DMS 273 treated with DMSO at 0.1 percent for 48 hours (cell line): ENCODE measurements at regions not wholly inside any gene's neighbourhood (a gene's known extent, or its start where the extent isn't known, plus 50 kb on each side); places are given as distances from the start of the nearest gene placed in this dataset.
"Not testable (repeated sequence)": the region's sequence is repeated elsewhere in the genome, so short reads cannot be mapped to it uniquely, and the experiment has no call there.

ENCODE experiments used
- DNase-seq: peaks from one replicate; lab custom pipeline; 2025; lab: John Stamatoyannopoulos, UW

DNA sequence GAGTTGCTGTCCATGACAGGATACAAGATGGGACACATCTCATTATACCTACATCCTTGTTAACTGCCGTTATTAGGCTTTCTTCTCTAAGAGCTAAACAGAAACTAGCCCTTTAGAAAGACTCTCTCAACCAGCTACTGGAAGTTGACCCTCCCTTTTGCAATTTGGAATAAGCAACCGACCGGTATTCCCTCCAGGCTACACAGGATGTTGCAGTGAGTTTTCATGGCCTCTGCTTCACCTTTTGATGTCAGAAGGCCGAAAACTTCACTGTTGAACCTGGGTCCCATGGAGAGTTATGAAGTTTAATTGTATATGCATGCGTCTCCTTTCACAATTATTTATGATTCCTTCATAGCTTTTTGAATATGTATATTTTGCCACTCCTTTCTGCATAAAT lies 1042.5 kb upstream of the SPRY2 start:
- no peak for DNase-seq

DNA sequence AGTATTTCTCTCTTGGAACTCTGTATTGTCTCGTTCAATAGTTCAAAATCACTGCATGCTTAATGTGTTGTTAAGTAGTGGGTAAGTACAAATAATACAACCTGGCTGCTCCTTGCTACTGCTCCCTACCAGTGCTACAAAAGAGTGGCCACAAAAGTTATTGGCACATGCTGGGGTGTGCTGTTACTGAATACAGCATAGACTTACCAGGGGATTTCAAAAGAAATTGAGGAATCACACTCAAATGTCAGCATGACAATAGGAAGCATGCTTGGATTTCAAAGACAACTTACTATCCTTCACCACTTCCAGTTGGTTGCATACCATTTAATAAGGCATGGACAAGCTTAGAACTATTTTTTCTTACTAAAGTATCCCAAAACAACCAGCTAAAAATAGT lies 1041.3 kb upstream of the SPRY2 start:
- no peak for DNase-seq

DNA sequence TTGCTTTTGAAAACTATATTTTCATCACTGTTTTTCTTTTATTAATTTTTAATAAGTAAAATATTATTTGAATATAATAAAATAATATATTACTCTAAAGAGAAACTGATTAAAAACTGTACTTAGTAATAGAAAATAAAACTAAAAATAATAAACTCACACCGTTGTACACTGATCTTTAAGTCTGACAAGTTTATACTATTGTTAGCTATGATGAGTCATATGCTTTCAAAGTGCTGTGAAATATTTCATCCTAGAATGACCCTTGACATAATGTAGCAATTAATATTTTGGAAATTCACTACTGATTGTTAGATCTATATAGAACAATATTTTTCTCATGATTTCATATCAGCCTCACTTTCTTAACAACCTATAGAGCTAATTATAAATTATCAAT lies 1040.6 kb upstream of the SPRY2 start:
- DNase-seq = no peak

DNA sequence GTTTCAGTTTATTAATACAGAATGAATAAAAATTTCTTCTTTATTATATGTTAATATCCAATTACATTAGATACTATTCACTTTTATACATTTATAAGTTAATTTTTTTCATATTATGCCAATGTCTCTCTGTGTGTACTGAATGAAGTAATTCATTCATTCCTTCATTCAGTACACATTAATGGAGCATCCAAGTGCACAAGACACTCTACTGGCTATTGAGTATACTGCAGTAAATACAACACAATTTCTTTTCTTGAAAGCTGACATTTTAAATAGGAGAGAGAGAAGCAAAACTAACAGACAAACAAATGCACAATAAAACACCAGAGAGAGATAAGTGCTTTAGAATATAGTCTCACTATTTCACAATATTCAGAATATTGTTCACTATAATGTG lies 1038.3 kb upstream of the SPRY2 start:
- no peak for DNase-seq

DNA sequence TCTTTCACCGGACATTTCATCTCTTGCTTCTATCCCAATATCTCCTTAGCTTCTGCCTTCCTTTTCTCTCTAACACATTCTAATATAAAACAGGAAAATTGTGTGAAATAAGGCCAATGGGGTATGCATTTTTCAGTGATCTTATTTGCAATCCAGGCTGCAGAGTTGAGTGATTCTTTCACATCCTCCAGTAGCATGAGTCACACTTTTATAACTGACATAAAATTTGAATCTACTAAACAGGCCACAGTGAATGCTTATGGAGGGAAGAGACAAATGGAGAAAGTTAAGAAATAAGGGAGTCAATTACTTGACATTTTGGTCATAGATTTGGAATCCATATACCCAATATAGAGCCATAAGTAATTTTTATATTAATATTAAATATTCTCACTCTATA lies 1037.0 kb upstream of the SPRY2 start:
- DNase-seq = no peak

DNA sequence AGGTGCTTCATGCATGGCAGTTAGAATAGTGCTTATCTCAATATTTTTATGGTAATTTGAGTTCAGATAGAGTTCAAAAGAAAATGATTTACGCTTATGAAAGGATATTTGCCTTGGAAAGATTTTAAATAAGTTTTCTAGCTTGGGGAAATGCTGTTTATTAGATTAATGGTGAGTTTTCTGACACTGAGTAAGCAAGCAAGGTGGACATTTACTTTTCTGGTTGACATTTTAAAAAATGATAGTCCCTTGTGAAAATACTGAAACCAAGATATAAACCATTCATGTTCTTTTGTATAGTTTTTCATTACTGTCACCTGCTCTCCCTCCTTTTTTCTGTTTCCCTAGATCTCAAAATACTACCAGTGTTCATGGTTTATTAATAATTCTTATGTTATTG lies 1034.8 kb upstream of the SPRY2 start:
- no peak for DNase-seq

DNA sequence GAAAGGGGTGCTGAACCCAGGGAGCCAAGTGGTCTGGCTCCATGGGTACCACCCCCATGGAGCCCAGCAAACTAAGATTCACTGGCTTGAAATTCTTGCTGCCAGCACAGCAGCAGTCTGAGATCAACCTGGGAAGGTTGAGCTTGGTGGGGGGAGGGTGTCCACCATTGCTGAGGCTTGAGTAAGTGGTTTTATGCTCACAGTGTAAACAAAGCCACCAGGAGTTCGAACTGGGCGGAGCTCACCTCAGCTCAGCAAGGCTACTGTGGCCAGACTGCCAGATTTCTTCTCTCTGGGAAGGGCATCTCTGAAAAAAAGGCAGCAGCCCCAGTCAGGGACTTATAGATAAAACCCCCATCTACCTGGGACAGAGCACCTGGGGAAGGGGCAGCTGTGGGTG lies 1021.8 kb upstream of the SPRY2 start:
- DNase-seq = not testable (repeated sequence)

DNA sequence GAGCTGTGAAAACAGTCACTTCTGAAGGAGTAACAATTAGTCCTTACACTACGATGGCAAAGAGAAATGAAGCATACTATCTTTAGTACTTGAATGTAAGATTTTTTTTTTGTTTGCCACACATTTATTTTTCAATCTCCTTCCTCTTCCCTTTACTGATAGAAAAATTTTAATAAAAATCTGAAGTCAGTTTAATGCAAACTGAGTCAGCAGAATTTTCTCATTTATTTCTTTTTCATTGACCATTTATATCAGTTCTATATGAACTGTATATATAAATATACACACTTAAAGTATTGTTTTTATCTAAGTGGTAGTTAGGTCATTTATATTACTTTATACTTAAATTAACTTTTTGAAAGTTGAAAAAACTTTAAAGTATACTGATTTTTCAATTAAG lies 1009.1 kb upstream of the SPRY2 start:
- DNase-seq = no peak

DNA sequence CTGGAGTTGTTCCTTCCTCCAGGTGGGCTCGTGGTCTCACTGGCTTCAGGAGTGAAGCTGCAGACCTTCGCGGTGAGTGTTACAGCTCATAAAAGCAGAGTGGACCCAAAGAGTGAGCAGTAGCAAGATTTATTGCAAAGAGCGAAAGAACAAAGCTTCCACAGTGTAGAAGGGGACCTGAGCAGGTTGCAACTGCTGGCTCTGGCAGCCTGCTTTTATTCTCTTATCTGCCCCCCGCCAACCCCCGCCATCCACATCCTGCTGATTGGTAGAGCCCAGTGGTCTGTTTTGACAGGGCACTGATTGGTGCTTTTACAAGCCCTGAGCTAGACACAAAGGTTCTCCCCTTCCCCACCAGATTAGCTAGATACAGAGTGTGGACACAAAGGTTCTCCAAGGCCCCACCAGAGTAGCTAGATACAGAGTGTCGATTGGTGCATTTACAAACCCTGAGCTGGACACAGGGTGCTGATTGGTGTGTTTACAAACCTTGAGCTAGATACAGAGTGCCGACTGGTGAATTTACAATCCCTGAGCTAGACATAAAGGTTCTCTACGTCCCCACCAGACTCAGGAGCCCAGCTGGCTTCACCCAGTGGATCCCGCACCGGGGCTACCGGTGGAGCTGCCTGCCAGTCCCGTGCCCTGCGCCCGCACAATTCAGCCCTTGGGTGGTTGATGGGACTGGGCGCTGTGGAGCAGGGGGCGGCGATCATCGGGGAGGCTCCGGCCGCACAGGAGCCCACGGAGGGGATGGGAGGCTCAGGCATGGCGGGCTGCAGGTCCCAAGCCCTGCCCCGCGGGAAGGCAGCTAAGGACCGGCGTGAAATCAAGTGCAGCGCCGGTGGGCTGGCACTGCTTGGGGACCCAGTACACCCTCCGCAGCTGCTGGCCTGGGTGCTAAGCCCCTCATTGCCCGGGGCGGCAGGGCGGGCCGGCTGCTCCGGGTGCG lies 999.5 kb upstream of the SPRY2 start:
- DNase-seq = not testable (repeated sequence)

DNA sequence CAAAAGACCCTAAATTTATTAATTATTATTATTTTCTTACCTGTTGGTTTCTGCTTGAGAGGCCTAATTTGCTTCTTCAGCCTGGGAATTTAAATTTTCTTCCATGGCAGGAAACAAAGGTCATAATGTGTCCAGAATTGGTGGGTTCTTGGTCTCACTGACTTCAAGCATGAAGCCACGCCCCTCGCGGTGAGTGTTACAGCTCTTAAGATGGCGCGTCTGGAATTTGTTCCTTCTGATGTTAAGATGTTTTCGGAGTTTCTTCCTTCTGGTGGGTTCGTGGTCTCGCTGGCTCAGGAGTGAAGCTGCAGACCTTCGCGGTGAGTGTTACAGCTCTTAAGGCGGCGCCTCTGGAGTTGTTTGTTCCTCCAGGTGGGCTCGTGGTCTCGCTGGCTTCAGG lies 998.7 kb upstream of the SPRY2 start:
- DNase-seq = not testable (repeated sequence)

DNA sequence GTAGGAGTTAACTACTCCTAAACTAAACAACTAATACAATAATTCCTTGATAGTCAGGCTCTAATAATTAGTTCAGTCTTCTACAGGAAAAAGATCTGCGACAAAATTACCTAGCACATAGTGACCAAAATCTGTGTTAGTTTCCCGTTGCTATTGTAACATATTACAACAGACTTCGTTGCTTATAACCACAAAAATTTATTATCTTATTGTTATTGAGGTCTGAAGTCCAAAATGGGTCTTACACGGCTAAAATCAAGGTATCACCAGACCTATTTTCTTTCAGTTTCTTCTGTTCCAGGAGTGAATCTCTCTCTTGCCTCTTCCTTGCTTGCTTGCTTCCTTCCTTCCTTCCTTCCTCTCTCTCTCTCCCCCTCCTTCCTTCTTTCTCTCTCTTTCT lies 993.6 kb upstream of the SPRY2 start:
- DNase-seq = no peak

DNA sequence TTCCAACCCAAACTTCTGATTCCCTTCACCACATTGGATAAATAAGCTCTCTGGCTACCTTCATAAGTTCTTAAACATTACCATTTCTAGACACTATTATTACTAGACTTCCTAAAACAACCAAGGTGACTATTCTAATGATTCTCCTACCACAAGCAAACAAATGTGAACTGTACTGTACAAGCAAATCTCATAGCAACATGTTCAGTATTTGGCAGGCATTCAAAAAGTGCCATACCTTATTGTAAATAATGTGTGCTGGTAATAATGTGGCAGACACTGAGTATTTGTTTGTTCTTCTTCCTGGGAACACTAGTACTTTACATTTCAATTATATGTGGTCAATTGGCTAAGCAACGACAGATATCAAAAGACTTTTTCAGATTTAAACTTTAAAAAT lies 986.0 kb upstream of the SPRY2 start:
- DNase-seq = no peak

DNA sequence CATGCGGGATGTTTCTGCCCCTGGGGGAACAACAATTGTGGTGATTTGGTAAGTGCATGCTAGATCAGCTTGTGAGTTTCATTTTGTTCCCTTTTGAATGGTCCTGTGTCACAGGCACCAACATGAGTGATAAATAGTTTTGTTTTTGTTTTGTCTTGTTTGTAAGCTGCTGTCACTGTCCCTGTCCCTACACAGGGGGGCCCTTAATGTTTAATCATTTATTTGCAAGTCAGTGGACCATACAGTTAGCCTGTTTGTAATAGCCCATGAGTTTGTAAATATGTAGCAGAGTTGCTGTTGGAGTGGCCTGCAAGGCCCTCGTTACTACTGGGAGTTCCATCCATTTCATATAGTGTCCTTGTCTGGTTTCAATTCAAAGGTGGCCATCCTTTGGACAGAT lies 979.6 kb upstream of the SPRY2 start:
- DNase-seq = no peak

DNA sequence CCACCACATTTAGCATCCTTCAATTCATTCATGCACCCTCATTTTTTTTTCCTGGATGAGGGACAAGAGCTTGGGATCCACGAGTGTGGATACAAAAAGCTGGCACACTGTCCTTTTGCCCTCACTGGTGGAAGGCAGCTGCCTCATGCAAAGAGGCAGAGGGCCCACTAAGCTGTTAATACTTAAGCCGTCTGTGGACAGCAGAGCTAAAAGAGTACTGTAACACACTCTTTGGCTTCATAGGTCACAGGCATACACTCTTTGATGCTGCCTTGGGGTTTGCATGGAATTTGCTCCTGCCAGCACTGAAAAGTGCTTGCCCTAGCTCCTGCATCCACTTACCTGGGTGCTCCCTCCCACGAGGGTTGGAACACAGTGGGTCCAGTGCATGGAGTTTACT lies 978.4 kb upstream of the SPRY2 start:
- no peak for DNase-seq

DNA sequence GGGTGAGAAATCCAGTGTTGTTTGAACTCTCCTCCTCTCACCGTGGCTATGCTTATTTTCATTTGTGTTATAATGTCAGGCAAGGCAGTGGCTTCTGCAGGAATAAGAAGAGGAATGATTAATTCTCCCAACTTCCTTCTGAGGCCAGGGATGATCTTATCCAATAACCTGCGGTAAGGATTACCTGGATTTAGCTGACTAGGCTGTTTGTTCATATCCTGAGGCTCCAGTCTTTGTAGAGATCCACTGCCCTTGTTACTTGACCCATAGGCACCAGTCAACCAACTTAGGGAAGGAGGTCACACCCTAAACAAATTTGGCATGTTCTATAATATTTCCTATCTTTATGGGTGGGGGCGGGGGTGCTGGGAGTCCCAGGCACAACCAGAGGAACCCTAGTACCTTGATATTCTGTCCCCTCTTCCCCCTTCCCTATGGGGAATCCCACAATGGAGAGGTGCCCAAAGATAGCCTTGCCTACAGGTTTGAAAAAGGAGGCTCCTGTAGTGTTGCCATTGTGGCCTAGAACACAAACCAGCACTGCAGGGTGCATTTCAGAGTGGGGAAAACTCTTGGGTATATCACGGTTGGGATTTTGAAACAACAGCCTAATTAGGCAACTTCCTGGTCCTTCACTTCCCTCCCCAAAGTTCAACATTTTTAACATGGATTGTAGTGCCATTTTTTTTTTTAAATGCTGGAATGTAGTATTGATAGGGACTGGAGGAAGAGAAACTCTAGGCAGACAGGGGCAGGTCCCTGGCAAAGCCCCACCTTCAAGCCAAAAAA lies 977.5 kb upstream of the SPRY2 start:
- no peak for DNase-seq

DNA sequence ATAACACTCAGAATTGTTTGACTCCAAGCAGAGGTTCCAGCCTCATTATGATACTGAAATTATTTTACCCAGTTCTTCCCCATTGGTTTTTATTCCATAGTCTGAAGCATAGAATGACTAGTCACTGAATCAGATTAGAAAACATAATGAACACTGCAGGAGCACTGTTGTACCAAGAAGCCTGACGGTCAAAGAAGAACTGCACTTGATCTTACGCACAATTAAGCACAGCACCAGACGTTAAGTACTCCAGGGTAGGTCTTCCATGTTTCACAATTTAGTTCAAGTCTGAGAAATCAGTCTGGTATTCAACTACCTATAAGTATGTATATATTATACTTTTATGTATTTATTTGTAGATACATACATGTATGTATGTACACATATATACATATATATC lies 973.5 kb upstream of the SPRY2 start:
- DNase-seq = no peak

DNA sequence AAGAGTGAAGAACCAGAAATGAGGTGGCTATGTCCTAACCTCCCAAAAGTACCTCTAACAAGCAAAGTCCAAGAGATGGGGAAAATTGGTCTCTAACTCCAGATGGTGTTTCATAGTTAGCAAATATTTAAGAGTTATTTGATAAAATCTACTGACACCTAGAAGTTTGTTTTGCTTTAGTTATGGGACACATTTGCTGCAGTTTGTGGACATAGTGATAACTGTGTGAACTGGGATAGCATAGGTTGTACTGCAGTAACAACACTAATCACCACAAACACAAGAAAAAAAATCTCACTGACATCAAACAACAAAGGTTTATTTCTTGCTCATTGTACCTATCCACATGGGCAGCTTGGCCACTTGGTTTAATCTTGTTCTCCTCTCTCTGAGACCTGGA lies 965.0 kb upstream of the SPRY2 start:
- no peak for DNase-seq

DNA sequence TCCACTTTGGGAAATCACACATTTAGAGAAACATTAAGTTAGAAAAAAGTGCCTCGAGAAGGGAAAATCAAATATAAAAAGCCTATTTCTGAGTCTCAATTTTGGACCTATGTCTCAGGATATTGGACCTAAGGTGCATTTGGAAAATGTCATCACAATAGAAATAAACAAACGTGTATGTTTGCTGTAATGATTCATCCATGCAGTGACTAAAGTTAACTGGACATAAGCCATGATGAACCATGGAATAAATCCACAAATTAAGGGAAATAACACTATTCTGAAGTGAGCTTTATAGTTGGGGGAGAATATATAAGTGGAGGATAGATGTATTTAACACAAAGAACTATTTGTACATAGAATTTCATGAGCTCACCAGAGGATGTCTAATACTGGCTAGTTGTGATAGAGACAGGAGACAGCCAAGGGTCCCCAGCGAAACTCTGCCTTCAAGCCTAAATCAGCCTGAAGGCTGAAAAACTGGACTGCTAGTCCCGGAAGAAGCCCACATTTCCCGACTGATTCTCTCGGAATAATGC lies 963.3 kb upstream of the SPRY2 start:
- no peak for DNase-seq

DNA sequence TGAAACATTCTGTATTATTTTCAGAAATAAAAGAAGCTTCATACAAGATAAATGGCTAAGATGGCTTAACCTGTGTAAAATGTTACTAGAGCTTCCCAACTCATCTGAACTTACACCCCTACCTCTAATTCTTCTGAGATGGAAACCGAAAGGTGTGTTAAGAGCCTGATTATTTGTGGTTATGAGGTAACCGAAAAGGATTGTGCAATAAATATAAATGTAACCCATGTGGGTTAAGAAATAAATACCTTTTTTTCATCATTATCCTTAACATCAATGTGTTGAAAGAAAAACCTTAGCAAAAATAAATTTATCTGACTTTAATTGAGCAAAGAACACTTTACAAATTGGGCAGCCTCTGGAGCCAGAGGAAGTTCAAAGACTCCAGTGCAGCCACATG lies 961.8 kb upstream of the SPRY2 start:
- DNase-seq = no peak

DNA sequence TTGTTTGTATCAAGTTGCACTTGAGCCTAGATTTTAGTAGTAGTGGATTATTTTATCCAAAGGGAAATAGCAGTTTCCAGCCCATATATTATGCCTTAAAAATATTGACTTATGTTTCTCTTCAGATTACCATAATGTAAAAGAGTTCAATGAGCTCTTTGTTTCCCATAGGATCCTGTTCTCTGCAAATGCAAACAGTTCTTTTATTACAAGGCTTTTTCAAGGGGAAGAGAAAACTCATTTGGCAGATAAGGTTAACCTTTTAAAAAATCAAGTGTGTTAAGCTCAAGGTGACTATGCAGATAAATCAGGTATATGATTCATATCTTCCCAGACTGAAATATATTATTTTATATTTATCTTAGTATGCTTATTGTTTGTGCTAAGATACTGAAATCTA lies 961.2 kb upstream of the SPRY2 start:
- no peak for DNase-seq

DNA sequence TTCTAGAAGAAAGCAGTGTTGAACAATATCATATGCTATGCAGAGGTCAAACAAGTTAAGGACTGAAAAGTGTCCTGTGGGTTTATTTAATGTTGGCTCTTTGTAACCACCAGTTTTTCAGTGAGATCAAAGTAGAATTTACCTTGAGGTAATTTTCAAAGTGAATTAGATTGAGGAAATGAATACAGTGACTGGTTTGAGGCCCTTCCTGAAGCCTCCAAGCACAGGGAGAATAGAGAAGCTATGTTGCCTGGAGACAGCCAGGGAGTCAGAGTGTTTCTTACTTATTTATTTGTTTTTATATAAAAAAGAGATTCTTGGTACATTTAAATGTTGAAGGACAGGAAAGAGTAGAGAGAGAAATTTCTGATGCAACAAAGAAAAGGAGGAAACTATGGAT lies 954.3 kb upstream of the SPRY2 start:
- no peak for DNase-seq

DNA sequence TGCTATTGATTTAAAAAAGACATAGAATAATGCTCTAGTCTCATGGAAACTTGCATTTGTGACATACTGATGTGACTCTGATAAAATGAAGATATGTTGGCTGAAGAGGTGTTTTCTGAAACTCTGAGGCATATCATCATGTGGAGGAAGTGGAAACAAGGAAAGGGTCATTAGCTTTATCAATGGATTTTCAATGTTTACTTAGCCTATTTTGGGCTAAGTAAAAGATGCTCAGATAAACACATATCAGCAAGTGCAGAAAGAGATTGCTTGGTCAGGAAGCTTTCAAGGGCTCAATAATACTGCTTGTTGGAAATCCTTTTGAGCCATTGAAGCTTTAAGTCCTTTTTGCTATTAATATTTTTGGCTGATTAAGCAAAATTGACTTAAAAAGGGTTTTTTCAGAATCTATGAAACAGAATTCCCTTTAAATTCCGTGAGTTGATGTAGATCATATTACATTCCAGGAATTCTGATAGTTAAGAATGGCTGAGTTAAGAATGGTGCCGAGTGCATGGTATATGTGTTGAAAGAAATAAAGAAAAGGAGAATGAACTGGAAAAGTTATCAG lies 952.8 kb upstream of the SPRY2 start:
- no peak for DNase-seq

DNA sequence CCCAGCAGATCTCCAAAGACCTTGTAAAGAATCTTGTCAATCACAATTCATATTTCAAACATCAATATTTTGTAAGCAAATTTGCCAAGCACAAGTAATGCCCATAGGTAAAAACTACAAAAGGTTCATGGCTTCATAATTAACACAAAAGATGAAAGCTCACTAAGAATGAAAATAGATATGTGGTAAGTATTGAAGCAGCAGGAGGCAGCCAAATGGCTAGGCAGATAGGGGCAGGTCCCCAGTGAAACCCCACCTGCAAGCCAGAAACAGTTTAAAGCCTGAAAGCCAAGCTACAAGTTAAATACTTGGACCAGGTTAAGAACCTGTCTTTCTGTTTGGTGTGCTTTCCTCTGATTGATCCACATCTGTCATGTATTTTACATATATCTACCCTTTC lies 942.6 kb upstream of the SPRY2 start:
- DNase-seq = no peak
